Left ventricle myocardium superior (tissue), 1 donor: ENCODE measurements at regions not wholly inside any gene's neighbourhood (a gene's known extent, or its start where the extent isn't known, plus 50 kb on each side); places are given as distances from the start of the nearest gene placed in this dataset.

Experiments
- ATAC-seq: fragments of 200-7000 bp; cut with Tn5 transposase; one replicate; pipeline ENCODE4 v1.9.1; 2020; ENCODE audit warnings: mild to moderate bottlenecking, moderate library complexity
- DNase-seq: peaks from one replicate; pipeline ENCODE4 v3.0.0-alpha.2; 2020
- intact Hi-C: fragments of 100-400 bp; cut with micrococcal nuclease; formaldehyde crosslinking; loops from one replicate; pipeline ENCODE4 v1.11.0; 2022
- donor health status: DM: no; HTN: yes; CAD: no; lungs with severe emphysema.

- DNase-seq (no peak), ATAC-seq (no peak)
- intact Hi-C loops = no loop called here
These were observed 341.8 kb downstream of the NPHP4 start for GRCh38 chr1:5650283-5651026.

- intact Hi-C loops = no loop called here
- ATAC-seq = no peak
- no peak for DNase-seq
These were observed 342.4 kb downstream of the NPHP4 start for GRCh38 chr1:5649795-5650194.

GRCh38 chr1:5649166-5649551 lies 343.1 kb downstream of the NPHP4 start:
- intact Hi-C loops = no loop called here
- ATAC-seq (no peak), DNase-seq (no peak)

- no peak for DNase-seq
- intact Hi-C loops = no loop called here
- no peak for ATAC-seq
These were observed 343.6 kb downstream of the NPHP4 start for GRCh38 chr1:5648410-5649165.

GRCh38 chr1:5647234-5647633 lies 345.0 kb downstream of the NPHP4 start:
- ATAC-seq (no peak), DNase-seq (no peak)
- intact Hi-C loops = no loop called here

- ATAC-seq = no peak
- no peak for DNase-seq
- intact Hi-C loops = no loop called here
These were observed 345.6 kb downstream of the NPHP4 start for GRCh38 chr1:5646486-5647149.

- ATAC-seq = no peak
- intact Hi-C loops = no loop called here
These were observed 346.3 kb downstream of the NPHP4 start for GRCh38 chr1:5645929-5646328.

GRCh38 chr1:5645135-5645399 lies 347.2 kb downstream of the NPHP4 start:
- intact Hi-C loops = no loop called here
- ATAC-seq (no peak), DNase-seq (no peak)

More at GRCh38 chr1:5645929-5646328, 346.3 kb downstream of the NPHP4 start:
- no peak for DNase-seq

- intact Hi-C loops = no loop called here
- DNase-seq (no peak), ATAC-seq (no peak)
These were observed 347.7 kb downstream of the NPHP4 start for GRCh38 chr1:5644281-5645134.

GRCh38 chr1:5643360-5644107 lies 348.7 kb downstream of the NPHP4 start:
- DNase-seq = no peak
- no peak for ATAC-seq
- intact Hi-C loops = no loop called here

GRCh38 chr1:5640845-5641244 lies 351.4 kb downstream of the NPHP4 start:
- ATAC-seq = no peak
- intact Hi-C loops = no loop called here
- DNase-seq = no peak

- no peak for DNase-seq
- intact Hi-C loops = no loop called here
These were observed 353.0 kb downstream of the NPHP4 start for GRCh38 chr1:5639106-5639722.

GRCh38 chr1:5638582-5638981 lies 353.6 kb downstream of the NPHP4 start:
- DNase-seq = no peak
- ATAC-seq = no peak
- intact Hi-C loops = no loop called here

More at GRCh38 chr1:5639106-5639722, 353.0 kb downstream of the NPHP4 start:
- ATAC-seq = no peak

GRCh38 chr1:5637171-5637570 lies 355.1 kb downstream of the NPHP4 start:
- ATAC-seq (no peak), DNase-seq (no peak)
- intact Hi-C loops = no loop called here

GRCh38 chr1:5634893-5635292 lies 357.3 kb downstream of the NPHP4 start:
- DNase-seq = no peak
- no peak for ATAC-seq
- intact Hi-C loops = no loop called here

- intact Hi-C loops = no loop called here
- ATAC-seq (no peak), DNase-seq (no peak)
These were observed 359.4 kb downstream of the NPHP4 start for GRCh38 chr1:5632814-5633213.

GRCh38 chr1:5632224-5632623 lies 360.0 kb downstream of the NPHP4 start:
- intact Hi-C loops = no loop called here
- ATAC-seq (no peak), DNase-seq (no peak)

- intact Hi-C loops = no loop called here
- ATAC-seq = no peak
These were observed 363.8 kb downstream of the NPHP4 start for GRCh38 chr1:5628416-5628815.

GRCh38 chr1:5623399-5623798 lies 368.8 kb downstream of the NPHP4 start:
- DNase-seq = no peak
- intact Hi-C loops = no loop called here
- no peak for ATAC-seq

More at GRCh38 chr1:5628416-5628815, 363.8 kb downstream of the NPHP4 start:
- no peak for DNase-seq
